Ectodermal cell (in vitro differentiated cells): ENCODE measurements at regions not wholly inside any gene's neighbourhood (a gene's known extent, or its start where the extent isn't known, plus 50 kb on each side); places are given as distances from the start of the nearest gene placed in this dataset.

ENCODE experiments used
- H3K27ac ChIP-seq: 2 replicates; pipeline ENCODE4 v1.7.0; 2013; ENCODE audit warnings: mild to moderate bottlenecking, low read depth, low read length; ENCODE audit not compliant: insufficient read depth, poor library complexity, severe bottlenecking
- H3K27me3 ChIP-seq: 2 replicates; pipeline ENCODE4 v1.7.0; 2013; ENCODE audit warnings: mild to moderate bottlenecking, low read length; ENCODE audit not compliant: insufficient read depth, control insufficient read depth, poor library complexity, severe bottlenecking
- H3K36me3 ChIP-seq: one replicate; pipeline ENCODE4 v1.7.0; 2013; ENCODE audit warnings: low read length; ENCODE audit not compliant: control insufficient read depth, insufficient read depth
- H3K4me1 ChIP-seq: one replicate; pipeline ENCODE4 v1.7.0; 2013; ENCODE audit warnings: low read length; ENCODE audit not compliant: control insufficient read depth, insufficient read depth
- H3K4me3 ChIP-seq: 2 replicates; pipeline ENCODE4 v1.7.0; 2013; ENCODE audit warnings: low read depth, low read length, control low read depth; ENCODE audit not compliant: insufficient read depth
- H3K9me3 ChIP-seq: 2 replicates; pipeline ENCODE4 v1.7.0; 2013; ENCODE audit warnings: mild to moderate bottlenecking, low read length, moderate library complexity; ENCODE audit not compliant: control insufficient read depth
- WGBS, 2 experiments: methylation state at CpG; one replicate each; pipeline ENCODE4 v1.1.7; 2013; ENCODE audit warnings: missing lambda C conversion rate in 2 of 2; 5-methylcytosine and 5-hydroxymethylcytosine counted together

GRCh38 chr2:237026981-237027711 is 58.5 kb upstream of the COPS8 start:
- Histone ChIP-seq H3K27ac (no peak overlapping the region), H3K4me1 (no peaks in the 10 kb centered on the region), H3K27me3 (no peaks in the 10 kb centered on the region), H3K4me3 (no peak overlapping the region), H3K36me3 (no peaks in the 10 kb centered on the region), H3K9me3 (no peaks in the 10 kb centered on the region)
- 53 to 57% methylated on average over 8 of the region's 8 CpGs for WGBS, 2 experiments

GRCh38 chr2:237027712-237028029 is 58.0 kb upstream of the COPS8 start:
- Histone ChIP-seq H3K4me1 (no peaks in the 10 kb centered on the region), H3K9me3 (no peaks in the 10 kb centered on the region)
- 67 to 77% methylated on average over 5 of the region's 5 CpGs for WGBS, 2 experiments

GRCh38 chr2:237030382-237030781 is 55.3 kb upstream of the COPS8 start:
- 95 to 96% methylated on average over 8 of the region's 8 CpGs for WGBS, 2 experiments
- H3K27ac ChIP-seq = no peak overlapping the region
- H3K4me3 ChIP-seq = no peak overlapping the region
- no peaks in the 10 kb centered on the region for H3K36me3 ChIP-seq
- H3K27me3 ChIP-seq = no peaks in the 10 kb centered on the region
- no peaks in the 10 kb centered on the region for H3K9me3 ChIP-seq
- H3K4me1 ChIP-seq = peaks cover 3% of the 10 kb centered on the region

More at GRCh38 chr2:237027712-237028029, 58.0 kb upstream of the COPS8 start:
- H3K27me3 ChIP-seq = no peaks in the 10 kb centered on the region
- no peak overlapping the region for H3K27ac ChIP-seq
- no peak overlapping the region for H3K4me3 ChIP-seq
- no peaks in the 10 kb centered on the region for H3K36me3 ChIP-seq

- no peaks in the 10 kb centered on the region for H3K36me3 ChIP-seq
- no peak overlapping the region for H3K4me3 ChIP-seq
- no peaks in the 10 kb centered on the region for H3K9me3 ChIP-seq
- 87 to 90% methylated on average over 3 of the region's 3 CpGs for WGBS, 2 experiments
- no peaks in the 10 kb centered on the region for H3K27me3 ChIP-seq
- H3K4me1 ChIP-seq = peaks cover 3% of the 10 kb centered on the region
- no peak overlapping the region for H3K27ac ChIP-seq
Measured at GRCh38 chr2:237033536-237034060, 52.1 kb upstream of the COPS8 start.

- WGBS, 2 experiments = 86 to 88% methylated on average over 10 of the region's 10 CpGs
- H3K4me3 ChIP-seq = no peak overlapping the region
- no peaks in the 10 kb centered on the region for H3K9me3 ChIP-seq
Measured at GRCh38 chr2:237035781-237036475, 49.8 kb upstream of the COPS8 start.

More at GRCh38 chr2:237035781-237036475, 49.8 kb upstream of the COPS8 start:
- Histone ChIP-seq H3K27ac (no peak overlapping the region), H3K4me1 (peaks cover 3% of the 10 kb centered on the region), H3K36me3 (no peaks in the 10 kb centered on the region), H3K27me3 (no peaks in the 10 kb centered on the region)
